PC-3 (cell line): ENCODE measurements at regions not wholly inside any gene's neighbourhood (a gene's known extent, or its start where the extent isn't known, plus 50 kb on each side); places are given as distances from the start of the nearest gene placed in this dataset.

Experiments used
- CTCF ChIP-seq: fragments of 300-600 bp; sonication (generic); conservative IDR thresholded peaks from 2 replicates; pipeline ENCODE4 v1.5.1; 2017; ENCODE audit warnings: antibody characterized with exemption, low read depth, mild to moderate bottlenecking, low read length
- EZH2 ChIP-seq: fragments of 300-600 bp; sonication (generic); IDR thresholded peaks from one replicate; pipeline ENCODE4 v1.6.1; 2017; ENCODE audit warnings: antibody characterized with exemption, mild to moderate bottlenecking, low read length; ENCODE audit not compliant: unreplicated experiment

GRCh38 chr11:49851511-49851910 is 100.7 kb upstream of the OR4C13 start:
- no peak for TF ChIP-seq CTCF
- no peak for TF ChIP-seq EZH2
